ENCODE measurements at regions not wholly inside any gene's neighbourhood (a gene's known extent, or its start where the extent isn't known, plus 50 kb on each side); places are given as distances from the start of the nearest gene placed in this dataset.

DNA sequence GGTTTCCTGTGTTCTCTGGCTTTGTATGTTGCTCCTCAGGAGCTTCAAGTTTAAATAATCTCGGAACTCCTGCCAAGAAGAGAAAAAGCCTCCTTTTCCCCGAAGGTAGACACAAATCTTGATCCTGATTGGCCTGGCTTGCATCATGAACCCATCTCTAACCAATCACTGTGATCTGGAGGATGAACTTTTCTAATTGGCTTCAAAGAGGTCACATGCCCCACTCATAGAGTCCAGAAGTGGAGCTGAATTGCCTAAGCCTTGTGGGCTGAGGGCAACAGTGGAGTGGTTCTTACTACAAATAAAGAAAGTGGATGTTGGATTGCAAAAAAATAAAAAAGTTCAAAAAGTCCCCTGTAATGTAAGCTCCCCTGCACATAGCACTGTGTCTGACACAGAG is 245.9 kb downstream of the MID1IP1 start:
- H3K4me3 ChIP-seq (ENCODE audit: low read depth, low read length): no peak overlapping the region
- ChIA-PET CTCF (no interaction called here), POLR2A (no interaction called here)
- no peaks in the 10 kb centered on the region for H3K36me3 ChIP-seq (ENCODE audit: control insufficient read depth in 2 of 2, insufficient read depth in 1 of 2, low read length in 2 of 2)
- H3K4me1 ChIP-seq (ENCODE audit: control insufficient read depth, insufficient read depth, low read length): no peaks in the 10 kb centered on the region
- no peaks in the 10 kb centered on the region for H3K9me3 ChIP-seq (ENCODE audit: control insufficient read depth, insufficient read depth, low read depth, low read length)
- H3K27ac ChIP-seq (ENCODE audit: extremely low read depth, low read depth, low read length): no peak overlapping the region
- TF ChIP-seq, protein P1, sequence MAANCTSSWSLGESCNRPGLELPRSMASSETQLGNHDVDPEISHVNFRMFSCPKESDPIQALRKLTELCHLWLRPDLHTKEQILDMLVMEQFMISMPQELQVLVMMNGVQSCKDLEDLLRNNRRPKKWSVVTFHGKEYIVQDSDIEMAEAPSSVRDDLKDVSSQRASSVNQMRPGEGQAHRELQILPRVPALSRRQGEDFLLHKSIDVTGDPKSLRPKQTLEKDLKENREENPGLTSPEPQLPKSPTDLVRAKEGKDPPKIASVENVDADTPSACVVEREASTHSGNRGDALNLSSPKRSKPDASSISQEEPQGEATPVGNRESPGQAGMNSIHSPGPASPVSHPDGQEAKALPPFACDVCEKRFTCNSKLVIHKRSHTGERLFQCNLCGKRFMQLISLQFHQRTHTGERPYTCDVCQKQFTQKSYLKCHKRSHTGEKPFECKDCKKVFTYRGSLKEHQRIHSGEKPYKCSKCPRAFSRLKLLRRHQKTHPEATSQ (tag by site-specific recombination; IDR thresholded peaks at IDR 0.05): no peak
- TF ChIP-seq ZNF23 (tag by site-specific recombination; IDR thresholded peaks at IDR 0.05; ENCODE audit: borderline replicate concordance): no peak
- TF ChIP-seq ZFP41 (tag by site-specific recombination; IDR thresholded peaks at IDR 0.05; ENCODE audit: borderline replicate concordance): no peak

GRCh38 chrX:39049975-39050374 is 248.7 kb downstream of the MID1IP1 start:
- no peak overlapping the region for H3K27ac ChIP-seq (ENCODE audit: extremely low read depth, low read depth, low read length)
- H3K9me3 ChIP-seq (ENCODE audit: control insufficient read depth, insufficient read depth, low read depth, low read length): no peaks in the 10 kb centered on the region
- POLR2A ChIA-PET: no interaction called here
- CTCF ChIA-PET: no interaction called here
- TF ChIP-seq ZNF175 (tag by site-specific recombination; IDR thresholded peaks at IDR 0.05) (no peak), ZNF354C (tag by site-specific recombination; IDR thresholded peaks at IDR 0.05; ENCODE audit: borderline replicate concordance, low read depth) (no peak), SP7 (tag by site-specific recombination; IDR thresholded peaks at IDR 0.05) (no peak), ZNF561 (tag by site-specific recombination; IDR thresholded peaks at IDR 0.05; ENCODE audit: borderline replicate concordance) (no peak), TRIM28 (IDR thresholded peaks at IDR 0.05; ENCODE audit: borderline replicate concordance, low read length) (no peak), ZNF280C (tag by site-specific recombination; IDR thresholded peaks at IDR 0.05) (no peak), YY1 (tag by site-specific recombination; IDR thresholded peaks at IDR 0.05) (no peak), OVOL3 (tag by site-specific recombination; IDR thresholded peaks at IDR 0.05) (no peak), GLIS1 (tag by site-specific recombination; IDR thresholded peaks at IDR 0.05) (no peak), ZNF335 (tag by site-specific recombination; conservative IDR thresholded peaks at IDR 0.05) (no peak), MEIS1 (CRISPR knock-in tag; IDR thresholded peaks at IDR 0.05; ENCODE audit: borderline replicate concordance) (no peak), ZNF560 (tag by site-specific recombination; IDR thresholded peaks at IDR 0.05; ENCODE audit: borderline replicate concordance) (no peak)
- TF ChIP-seq, protein P2, sequence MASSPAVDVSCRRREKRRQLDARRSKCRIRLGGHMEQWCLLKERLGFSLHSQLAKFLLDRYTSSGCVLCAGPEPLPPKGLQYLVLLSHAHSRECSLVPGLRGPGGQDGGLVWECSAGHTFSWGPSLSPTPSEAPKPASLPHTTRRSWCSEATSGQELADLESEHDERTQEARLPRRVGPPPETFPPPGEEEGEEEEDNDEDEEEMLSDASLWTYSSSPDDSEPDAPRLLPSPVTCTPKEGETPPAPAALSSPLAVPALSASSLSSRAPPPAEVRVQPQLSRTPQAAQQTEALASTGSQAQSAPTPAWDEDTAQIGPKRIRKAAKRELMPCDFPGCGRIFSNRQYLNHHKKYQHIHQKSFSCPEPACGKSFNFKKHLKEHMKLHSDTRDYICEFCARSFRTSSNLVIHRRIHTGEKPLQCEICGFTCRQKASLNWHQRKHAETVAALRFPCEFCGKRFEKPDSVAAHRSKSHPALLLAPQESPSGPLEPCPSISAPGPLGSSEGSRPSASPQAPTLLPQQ (tag by site-specific recombination; IDR thresholded peaks at IDR 0.05): no peak
- H3K4me1 ChIP-seq (ENCODE audit: control insufficient read depth, insufficient read depth, low read length): no peaks in the 10 kb centered on the region
- H3K4me3 ChIP-seq (ENCODE audit: low read depth, low read length): no peak overlapping the region
- H3K36me3 ChIP-seq (ENCODE audit: control insufficient read depth in 2 of 2, insufficient read depth in 1 of 2, low read length in 2 of 2): no peaks in the 10 kb centered on the region

DNA sequence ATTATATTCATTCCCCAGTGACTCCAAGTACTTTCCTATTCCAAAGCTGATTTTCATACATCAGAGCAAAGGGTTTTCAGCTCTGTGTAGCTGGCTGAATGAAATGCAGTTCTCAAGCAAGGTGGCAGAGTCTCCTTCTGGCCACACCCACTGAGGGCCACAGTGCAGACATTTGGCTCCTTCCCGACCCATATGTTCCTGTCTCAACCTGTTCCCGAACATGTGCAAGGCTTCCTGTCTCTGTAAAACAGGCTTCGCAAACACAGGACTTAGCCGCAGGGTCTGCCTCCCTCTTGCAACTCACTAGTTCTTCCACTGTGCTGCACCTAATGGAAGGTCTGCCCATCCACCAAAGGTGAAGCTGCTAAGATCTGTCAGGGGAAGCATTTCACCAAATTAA is 249.2 kb downstream of the MID1IP1 start:
- no peak overlapping the region for H3K27ac ChIP-seq (ENCODE audit: extremely low read depth, low read depth, low read length)
- H3K4me3 ChIP-seq (ENCODE audit: low read depth, low read length): no peak overlapping the region
- ChIA-PET CTCF (no interaction called here), POLR2A (no interaction called here)
- H3K9me3 ChIP-seq (ENCODE audit: control insufficient read depth, insufficient read depth, low read depth, low read length): no peaks in the 10 kb centered on the region
- no peaks in the 10 kb centered on the region for H3K4me1 ChIP-seq (ENCODE audit: control insufficient read depth, insufficient read depth, low read length)
- H3K36me3 ChIP-seq (ENCODE audit: control insufficient read depth in 2 of 2, insufficient read depth in 1 of 2, low read length in 2 of 2): no peaks in the 10 kb centered on the region
- TF ChIP-seq ZNF26 (tag by site-specific recombination; IDR thresholded peaks at IDR 0.05) (no peak), HOXA7 (CRISPR knock-in tag; IDR thresholded peaks at IDR 0.05; ENCODE audit: borderline replicate concordance) (no peak), ZNF16 (tag by site-specific recombination; IDR thresholded peaks at IDR 0.05; ENCODE audit: low read depth) (no peak), KLF1 (tag by site-specific recombination; IDR thresholded peaks at IDR 0.05) (no peak), ZNF626 (tag by site-specific recombination; IDR thresholded peaks at IDR 0.05) (no peak), SCRT2 (tag by site-specific recombination; IDR thresholded peaks at IDR 0.05) (no peak)
- TF ChIP-seq, protein P3, sequence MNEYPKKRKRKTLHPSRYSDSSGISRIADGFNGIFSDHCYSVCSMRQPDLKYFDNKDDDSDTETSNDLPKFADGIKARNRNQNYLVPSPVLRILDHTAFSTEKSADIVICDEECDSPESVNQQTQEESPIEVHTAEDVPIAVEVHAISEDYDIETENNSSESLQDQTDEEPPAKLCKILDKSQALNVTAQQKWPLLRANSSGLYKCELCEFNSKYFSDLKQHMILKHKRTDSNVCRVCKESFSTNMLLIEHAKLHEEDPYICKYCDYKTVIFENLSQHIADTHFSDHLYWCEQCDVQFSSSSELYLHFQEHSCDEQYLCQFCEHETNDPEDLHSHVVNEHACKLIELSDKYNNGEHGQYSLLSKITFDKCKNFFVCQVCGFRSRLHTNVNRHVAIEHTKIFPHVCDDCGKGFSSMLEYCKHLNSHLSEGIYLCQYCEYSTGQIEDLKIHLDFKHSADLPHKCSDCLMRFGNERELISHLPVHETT (tag by site-specific recombination; IDR thresholded peaks at IDR 0.05): no peak
- TF ChIP-seq, protein P4, sequence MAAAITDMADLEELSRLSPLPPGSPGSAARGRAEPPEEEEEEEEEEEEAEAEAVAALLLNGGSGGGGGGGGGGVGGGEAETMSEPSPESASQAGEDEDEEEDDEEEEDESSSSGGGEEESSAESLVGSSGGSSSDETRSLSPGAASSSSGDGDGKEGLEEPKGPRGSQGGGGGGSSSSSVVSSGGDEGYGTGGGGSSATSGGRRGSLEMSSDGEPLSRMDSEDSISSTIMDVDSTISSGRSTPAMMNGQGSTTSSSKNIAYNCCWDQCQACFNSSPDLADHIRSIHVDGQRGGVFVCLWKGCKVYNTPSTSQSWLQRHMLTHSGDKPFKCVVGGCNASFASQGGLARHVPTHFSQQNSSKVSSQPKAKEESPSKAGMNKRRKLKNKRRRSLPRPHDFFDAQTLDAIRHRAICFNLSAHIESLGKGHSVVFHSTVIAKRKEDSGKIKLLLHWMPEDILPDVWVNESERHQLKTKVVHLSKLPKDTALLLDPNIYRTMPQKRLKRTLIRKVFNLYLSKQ (tag by site-specific recombination; IDR thresholded peaks at IDR 0.05; ENCODE audit: borderline replicate concordance): no peak

Data from HEK293 (cell line).